ENCODE measurements at regions not wholly inside any gene's neighbourhood (a gene's known extent, or its start where the extent isn't known, plus 50 kb on each side); places are given as distances from the start of the nearest gene placed in this dataset.

GRCh38 chr9:109549386-109549785 lies 51.3 kb upstream of the PTPN3 start:
- Histone ChIP-seq H3K9me3 (replicated peaks; ENCODE audit: control insufficient read depth, insufficient read depth, low read length) (no peaks in the 10 kb centered on the region), H3K27ac (ENCODE audit: insufficient read depth, low read depth, low read length) (no peak overlapping the region), H3K36me3 (ENCODE audit: control insufficient read depth in 2 of 2, extremely low read depth in 1 of 2, insufficient read depth in 2 of 2, low read length in 2 of 2) (no peaks in the 10 kb centered on the region), H3K4me1 (ENCODE audit: control insufficient read depth, extremely low read depth, insufficient read depth, low read length) (no peaks in the 10 kb centered on the region), H4K20me1 (replicated peaks; ENCODE audit: control insufficient read depth, extremely low read depth, insufficient read depth, low read length) (no peaks in the 10 kb centered on the region), H3K79me2 (ENCODE audit: control insufficient read depth, insufficient read depth, low read length) (no peaks in the 10 kb centered on the region), H3K9me1 (replicated peaks; ENCODE audit: control insufficient read depth, extremely low read depth, insufficient read depth, low read length) (no peaks in the 10 kb centered on the region), H2AFZ (ENCODE audit: low read depth, low read length) (no peak overlapping the region), H3K9ac (replicated peaks; ENCODE audit: extremely low read depth, insufficient read depth, low read length) (no peak overlapping the region), H3K4me2 (ENCODE audit: insufficient read depth, low read length) (no peak overlapping the region), H3K4me3 (replicated peaks in 1 of 3; ENCODE audit: insufficient read depth in 1 of 3, low read depth in 1 of 3, low read length in 3 of 3) (no peak overlapping the region), H3K27me3 (ENCODE audit: control insufficient read depth in 2 of 2, insufficient read depth in 2 of 2, low read length in 2 of 2) (no peaks in the 10 kb centered on the region)
- TF ChIP-seq POLR2AphosphoS5 (IDR thresholded peaks at IDR 0.05; ENCODE audit: insufficient read depth, low read depth, low read length) (no peak), JUN (IDR thresholded peaks at IDR 0.05; ENCODE audit: borderline replicate concordance, insufficient read depth, insufficient read length, low read depth) (no peak), FOS (IDR thresholded peaks at IDR 0.05; ENCODE audit: borderline replicate concordance, insufficient read depth, low read length) (no peak), MYC (IDR thresholded peaks at IDR 0.05; ENCODE audit: low read depth, low read length) (no peak), GATA2 (IDR thresholded peaks at IDR 0.05; ENCODE audit: insufficient read depth, insufficient read length, low read depth, low read length) (no peak), EZH2 (IDR thresholded peaks at IDR 0.05; ENCODE audit: borderline replicate concordance, low read depth, low read length, severe bottlenecking) (no peak), POLR2A (IDR thresholded peaks at IDR 0.05; ENCODE audit: low read depth, low read length) (no peak)
- TF ChIP-seq, protein P1, sequence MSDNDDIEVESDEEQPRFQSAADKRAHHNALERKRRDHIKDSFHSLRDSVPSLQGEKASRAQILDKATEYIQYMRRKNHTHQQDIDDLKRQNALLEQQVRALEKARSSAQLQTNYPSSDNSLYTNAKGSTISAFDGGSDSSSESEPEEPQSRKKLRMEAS (IDR thresholded peaks at IDR 0.05; ENCODE audit: insufficient read depth, insufficient read length): no peak
- no TSS peak for BruUV-seq (replicated peaks)
- intact Hi-C loops (cut with micrococcal nuclease) (no loop called here), dilution Hi-C loops (cut with MboI; ENCODE audit: extremely low pct_ligation_motif_present, low sequenced_read_pairs) (no loop called here)
- FAIRE-seq (no peak), DNase-seq (ENCODE audit: low read depth, low spot score) (no peak)
- POLR2A ChIA-PET: no interaction called here
- CTCF ChIA-PET: no interaction called here

GRCh38 chr9:109551651-109552050 lies 53.5 kb upstream of the PTPN3 start:
- Histone ChIP-seq H3K9me3 (replicated peaks; ENCODE audit: control insufficient read depth, insufficient read depth, low read length) (no peaks in the 10 kb centered on the region), H3K4me1 (ENCODE audit: control insufficient read depth, extremely low read depth, insufficient read depth, low read length) (no peaks in the 10 kb centered on the region), H3K9me1 (replicated peaks; ENCODE audit: control insufficient read depth, extremely low read depth, insufficient read depth, low read length) (no peaks in the 10 kb centered on the region), H3K4me3 (replicated peaks in 1 of 3; ENCODE audit: insufficient read depth in 1 of 3, low read depth in 1 of 3, low read length in 3 of 3) (no peak overlapping the region), H3K36me3 (ENCODE audit: control insufficient read depth in 2 of 2, extremely low read depth in 1 of 2, insufficient read depth in 2 of 2, low read length in 2 of 2) (no peaks in the 10 kb centered on the region), H2AFZ (ENCODE audit: low read depth, low read length) (no peak overlapping the region), H3K27me3 (ENCODE audit: control insufficient read depth in 2 of 2, insufficient read depth in 2 of 2, low read length in 2 of 2) (no peaks in the 10 kb centered on the region), H4K20me1 (replicated peaks; ENCODE audit: control insufficient read depth, extremely low read depth, insufficient read depth, low read length) (no peaks in the 10 kb centered on the region), H3K4me2 (ENCODE audit: insufficient read depth, low read length) (no peak overlapping the region), H3K79me2 (ENCODE audit: control insufficient read depth, insufficient read depth, low read length) (no peaks in the 10 kb centered on the region), H3K9ac (replicated peaks; ENCODE audit: extremely low read depth, insufficient read depth, low read length) (no peak overlapping the region), H3K27ac (ENCODE audit: insufficient read depth, low read depth, low read length) (no peak overlapping the region)
- DNase-seq (ENCODE audit: low read depth, low spot score) (no peak), FAIRE-seq (no peak)
- no peak for TF ChIP-seq POLR2AphosphoS5 (IDR thresholded peaks at IDR 0.05; ENCODE audit: insufficient read depth, low read depth, low read length)
- TF ChIP-seq, protein P2, sequence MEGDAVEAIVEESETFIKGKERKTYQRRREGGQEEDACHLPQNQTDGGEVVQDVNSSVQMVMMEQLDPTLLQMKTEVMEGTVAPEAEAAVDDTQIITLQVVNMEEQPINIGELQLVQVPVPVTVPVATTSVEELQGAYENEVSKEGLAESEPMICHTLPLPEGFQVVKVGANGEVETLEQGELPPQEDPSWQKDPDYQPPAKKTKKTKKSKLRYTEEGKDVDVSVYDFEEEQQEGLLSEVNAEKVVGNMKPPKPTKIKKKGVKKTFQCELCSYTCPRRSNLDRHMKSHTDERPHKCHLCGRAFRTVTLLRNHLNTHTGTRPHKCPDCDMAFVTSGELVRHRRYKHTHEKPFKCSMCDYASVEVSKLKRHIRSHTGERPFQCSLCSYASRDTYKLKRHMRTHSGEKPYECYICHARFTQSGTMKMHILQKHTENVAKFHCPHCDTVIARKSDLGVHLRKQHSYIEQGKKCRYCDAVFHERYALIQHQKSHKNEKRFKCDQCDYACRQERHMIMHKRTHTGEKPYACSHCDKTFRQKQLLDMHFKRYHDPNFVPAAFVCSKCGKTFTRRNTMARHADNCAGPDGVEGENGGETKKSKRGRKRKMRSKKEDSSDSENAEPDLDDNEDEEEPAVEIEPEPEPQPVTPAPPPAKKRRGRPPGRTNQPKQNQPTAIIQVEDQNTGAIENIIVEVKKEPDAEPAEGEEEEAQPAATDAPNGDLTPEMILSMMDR (IDR thresholded peaks at IDR 0.05; ENCODE audit: extremely low read depth in 1 of 2, insufficient read depth in 1 of 2, low read depth in 1 of 2, low read length in 2 of 2): no peak
- TF ChIP-seq, protein P1 (IDR thresholded peaks at IDR 0.05; ENCODE audit: insufficient read depth, insufficient read length): no peak
- BruUV-seq (replicated peaks): no TSS peak
- ChIA-PET CTCF (no interaction called here), POLR2A (no interaction called here)
- intact Hi-C loops (cut with micrococcal nuclease) (no loop called here), dilution Hi-C loops (cut with MboI; ENCODE audit: extremely low pct_ligation_motif_present, low sequenced_read_pairs) (no loop called here)

Data from endothelial cell of umbilical vein (primary cell).